Islet of Langerhans (tissue), 1 donor: ENCODE measurements at regions not wholly inside any gene's neighbourhood (a gene's known extent, or its start where the extent isn't known, plus 50 kb on each side); places are given as distances from the start of the nearest gene placed in this dataset.

ENCODE experiments used
- FAIRE-seq: peaks from one replicate; lab custom pipeline; 2011; peaks lifted over from hg19 to GRCh38; lab: Jason Lieb, UNC

- no peak for FAIRE-seq
Measured at GRCh38 chr18:37701967-37702366, 136.4 kb upstream of the CELF4 start.

- no peak for FAIRE-seq
Measured at GRCh38 chr18:37698508-37699040, 133.0 kb upstream of the CELF4 start.

GRCh38 chr18:37694516-37694915, 128.9 kb upstream of the CELF4 start:
- FAIRE-seq, result no peak

- FAIRE-seq, result no peak
Measured at GRCh38 chr18:37691162-37691561, 125.6 kb upstream of the CELF4 start.

- no peak for FAIRE-seq
Measured at GRCh38 chr18:37689841-37690240, 124.2 kb upstream of the CELF4 start.

GRCh38 chr18:37684590-37684989, 119.0 kb upstream of the CELF4 start:
- FAIRE-seq, result no peak

- FAIRE-seq, result no peak
Measured at GRCh38 chr18:37684183-37684582, 118.6 kb upstream of the CELF4 start.

- FAIRE-seq, result no peak
Measured at GRCh38 chr18:37680911-37681310, 115.3 kb upstream of the CELF4 start.

GRCh38 chr18:37676276-37676675, 110.7 kb upstream of the CELF4 start:
- no peak for FAIRE-seq

- no peak for FAIRE-seq
Measured at GRCh38 chr18:37675699-37676098, 110.1 kb upstream of the CELF4 start.

- FAIRE-seq, result no peak
Measured at GRCh38 chr18:37674570-37674969, 109.0 kb upstream of the CELF4 start.

- FAIRE-seq, result no peak
Measured at GRCh38 chr18:37673671-37674070, 108.1 kb upstream of the CELF4 start.

GRCh38 chr18:37672932-37673595, 107.5 kb upstream of the CELF4 start:
- FAIRE-seq, result no peak

GRCh38 chr18:37672001-37672400, 106.4 kb upstream of the CELF4 start:
- FAIRE-seq, result no peak

GRCh38 chr18:37671530-37671929, 105.9 kb upstream of the CELF4 start:
- no peak for FAIRE-seq

GRCh38 chr18:37671119-37671518, 105.5 kb upstream of the CELF4 start:
- no peak for FAIRE-seq

- FAIRE-seq, result no peak
Measured at GRCh38 chr18:37669991-37670534, 104.5 kb upstream of the CELF4 start.

GRCh38 chr18:37668971-37669747, 103.6 kb upstream of the CELF4 start:
- peak; percentile 49 for FAIRE-seq

- FAIRE-seq, result no peak
Measured at GRCh38 chr18:37667836-37668235, 102.2 kb upstream of the CELF4 start.

- FAIRE-seq, result no peak
Measured at GRCh38 chr18:37666991-37667390, 101.4 kb upstream of the CELF4 start.

- no peak for FAIRE-seq
Measured at GRCh38 chr18:37666451-37666850, 100.9 kb upstream of the CELF4 start.

GRCh38 chr18:37665346-37665745, 99.7 kb upstream of the CELF4 start:
- no peak for FAIRE-seq

GRCh38 chr18:37663446-37663845, 97.8 kb upstream of the CELF4 start:
- no peak for FAIRE-seq
